ENCODE measurements at regions not wholly inside any gene's neighbourhood (a gene's known extent, or its start where the extent isn't known, plus 50 kb on each side); places are given as distances from the start of the nearest gene placed in this dataset.

DNA sequence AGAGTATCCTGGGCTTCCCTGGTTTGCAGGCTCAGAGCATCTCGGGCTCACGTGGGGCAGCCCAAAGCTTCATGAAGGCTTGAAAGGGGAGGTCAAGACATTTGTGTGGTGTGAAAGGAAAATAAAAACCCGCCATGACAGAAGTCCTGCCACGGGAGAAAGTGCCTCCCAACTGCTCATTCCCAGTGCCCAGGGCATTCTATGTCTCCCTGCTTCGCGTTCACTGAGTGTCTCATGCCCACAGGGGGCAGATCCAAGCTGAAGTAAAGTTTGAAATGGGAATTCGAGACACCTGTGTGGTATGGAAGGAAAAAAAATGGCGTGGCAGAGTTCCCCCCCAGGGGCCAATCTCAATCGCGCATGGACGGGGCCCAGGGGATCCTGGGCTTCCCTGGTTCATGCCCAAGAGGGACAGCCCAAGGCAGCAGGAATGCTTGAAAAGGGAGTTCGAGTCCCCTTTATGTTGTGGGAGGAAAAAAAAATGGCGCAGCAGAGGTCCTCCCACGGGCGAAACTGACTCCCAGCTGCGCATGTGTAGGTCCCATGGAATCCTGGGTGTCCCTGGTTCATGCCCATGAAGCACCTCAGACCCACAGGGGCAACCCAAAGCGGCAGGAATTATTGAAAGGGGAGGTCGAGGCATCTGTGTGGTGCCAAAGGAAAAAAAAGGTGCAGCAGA, 576.7 kb downstream of the ALG10 start:
- DNase-seq, result no peak
- CTCF ChIA-PET, result no interaction called here
- no peak overlapping the region for H2AFZ ChIP-seq
- H3K4me3 ChIP-seq, result no peak overlapping the region
- no peak overlapping the region for H3K4me2 ChIP-seq
- peaks cover 85% of the 10 kb centered on the region for H3K27me3 ChIP-seq (ENCODE audit: insufficient read depth, low read depth)
- no peaks in the 10 kb centered on the region for H3K36me3 ChIP-seq (ENCODE audit: low read depth)
- H3K4me1 ChIP-seq (replicated peaks; ENCODE audit: insufficient read depth), result no peaks in the 10 kb centered on the region
- no peak overlapping the region for H3K27ac ChIP-seq
- no peaks in the 10 kb centered on the region for H3K9me2 ChIP-seq (ENCODE audit: insufficient read depth)
- no peaks in the 10 kb centered on the region for H3K79me2 ChIP-seq (ENCODE audit: low read depth)
- intact Hi-C loops (cut with micrococcal nuclease; ENCODE audit: unreplicated experiment), result no loop called here
- H4K20me1 ChIP-seq (ENCODE audit: insufficient read depth), result no peaks in the 10 kb centered on the region
- no peaks in the 10 kb centered on the region for H3F3A ChIP-seq (ENCODE audit: insufficient read depth, low read depth)
- H3K9me3 ChIP-seq (ENCODE audit: insufficient read depth, low read depth), result peaks cover 3% of the 10 kb centered on the region; the same call in 1 of the 2 replicates
- no TSS peak for BruUV-seq (replicated peaks)
- POLR2A ChIA-PET (ENCODE audit: unreplicated experiment), result no interaction called here
- TF ChIP-seq, protein P1, sequence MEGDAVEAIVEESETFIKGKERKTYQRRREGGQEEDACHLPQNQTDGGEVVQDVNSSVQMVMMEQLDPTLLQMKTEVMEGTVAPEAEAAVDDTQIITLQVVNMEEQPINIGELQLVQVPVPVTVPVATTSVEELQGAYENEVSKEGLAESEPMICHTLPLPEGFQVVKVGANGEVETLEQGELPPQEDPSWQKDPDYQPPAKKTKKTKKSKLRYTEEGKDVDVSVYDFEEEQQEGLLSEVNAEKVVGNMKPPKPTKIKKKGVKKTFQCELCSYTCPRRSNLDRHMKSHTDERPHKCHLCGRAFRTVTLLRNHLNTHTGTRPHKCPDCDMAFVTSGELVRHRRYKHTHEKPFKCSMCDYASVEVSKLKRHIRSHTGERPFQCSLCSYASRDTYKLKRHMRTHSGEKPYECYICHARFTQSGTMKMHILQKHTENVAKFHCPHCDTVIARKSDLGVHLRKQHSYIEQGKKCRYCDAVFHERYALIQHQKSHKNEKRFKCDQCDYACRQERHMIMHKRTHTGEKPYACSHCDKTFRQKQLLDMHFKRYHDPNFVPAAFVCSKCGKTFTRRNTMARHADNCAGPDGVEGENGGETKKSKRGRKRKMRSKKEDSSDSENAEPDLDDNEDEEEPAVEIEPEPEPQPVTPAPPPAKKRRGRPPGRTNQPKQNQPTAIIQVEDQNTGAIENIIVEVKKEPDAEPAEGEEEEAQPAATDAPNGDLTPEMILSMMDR (conservative IDR thresholded peaks at IDR 0.05), result no peak
- TF ChIP-seq EZH2 (IDR thresholded peaks at IDR 0.05; ENCODE audit: low read depth), result no peak

DNA sequence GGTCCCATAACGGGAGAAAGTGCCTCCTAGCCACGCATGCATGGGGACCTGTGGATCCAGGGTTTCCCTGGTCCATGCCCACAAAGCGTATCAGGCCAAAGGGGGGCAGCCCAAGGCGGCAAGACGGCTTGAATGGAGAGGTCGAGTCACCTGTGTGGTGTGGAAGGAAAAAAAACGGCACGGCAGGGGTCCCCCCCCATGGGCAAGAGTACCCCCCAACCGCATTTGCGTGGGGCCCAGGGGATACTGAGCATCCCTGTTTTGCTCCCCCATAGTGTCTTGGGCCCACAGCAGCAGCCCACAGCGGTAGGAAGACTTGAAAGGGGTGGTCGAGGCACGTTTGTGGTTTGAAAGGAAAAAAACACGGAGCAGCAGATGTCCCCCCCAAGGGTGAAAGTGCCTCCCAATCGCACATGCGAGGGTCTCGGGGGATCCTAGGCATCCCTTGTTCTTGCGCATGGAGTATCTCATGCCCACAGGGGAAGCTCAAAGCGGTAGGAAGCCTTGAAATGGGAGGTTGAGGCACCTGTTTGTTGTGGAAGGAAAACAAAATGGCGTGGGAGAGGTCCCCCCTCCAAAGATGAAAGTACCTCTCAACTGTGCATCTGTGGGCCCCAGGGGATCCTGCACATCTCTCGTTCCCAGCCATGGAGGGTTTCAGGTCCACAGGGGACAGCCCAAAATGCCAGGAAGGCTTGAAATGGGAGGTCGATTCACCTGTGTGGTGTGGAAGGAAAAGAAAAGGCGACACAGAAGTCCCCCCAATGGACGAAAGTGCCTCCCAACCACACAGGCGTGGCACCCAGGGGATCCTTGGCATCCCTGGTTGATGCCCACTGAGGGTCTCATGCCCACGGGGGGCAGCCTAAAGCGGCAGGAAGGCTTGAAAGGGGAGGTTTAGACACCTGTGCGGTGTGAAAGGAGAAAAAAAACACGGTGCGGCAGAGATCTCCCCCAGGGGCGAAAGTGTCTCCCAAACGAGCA, 577.5 kb downstream of the ALG10 start:
- no TSS peak for BruUV-seq (replicated peaks)
- H2AFZ ChIP-seq, result no peak overlapping the region
- H3K9me2 ChIP-seq (ENCODE audit: insufficient read depth), result no peaks in the 10 kb centered on the region
- H3K27me3 ChIP-seq (ENCODE audit: insufficient read depth, low read depth), result peaks cover 85% of the 10 kb centered on the region
- no peaks in the 10 kb centered on the region for H3K79me2 ChIP-seq (ENCODE audit: low read depth)
- no peak for DNase-seq
- H3K36me3 ChIP-seq (ENCODE audit: low read depth), result no peaks in the 10 kb centered on the region
- H3K4me1 ChIP-seq (replicated peaks; ENCODE audit: insufficient read depth), result no peaks in the 10 kb centered on the region
- ChIA-PET CTCF (no interaction called here), POLR2A (ENCODE audit: unreplicated experiment) (no interaction called here)
- no peaks in the 10 kb centered on the region for H4K20me1 ChIP-seq (ENCODE audit: insufficient read depth)
- no peak for TF ChIP-seq EZH2 (IDR thresholded peaks at IDR 0.05; ENCODE audit: low read depth)
- TF ChIP-seq, protein P1 (conservative IDR thresholded peaks at IDR 0.05), result no peak
- no peak overlapping the region for H3K27ac ChIP-seq
- intact Hi-C loops (cut with micrococcal nuclease; ENCODE audit: unreplicated experiment), result no loop called here
- no peak overlapping the region for H3K4me3 ChIP-seq
- no peaks in the 10 kb centered on the region; the same call in 1 of the 2 replicates for H3K9me3 ChIP-seq (ENCODE audit: insufficient read depth, low read depth)
- no peaks in the 10 kb centered on the region for H3F3A ChIP-seq (ENCODE audit: insufficient read depth, low read depth)
- no peak overlapping the region; the same call in 1 of the 2 replicates for H3K4me2 ChIP-seq

DNA sequence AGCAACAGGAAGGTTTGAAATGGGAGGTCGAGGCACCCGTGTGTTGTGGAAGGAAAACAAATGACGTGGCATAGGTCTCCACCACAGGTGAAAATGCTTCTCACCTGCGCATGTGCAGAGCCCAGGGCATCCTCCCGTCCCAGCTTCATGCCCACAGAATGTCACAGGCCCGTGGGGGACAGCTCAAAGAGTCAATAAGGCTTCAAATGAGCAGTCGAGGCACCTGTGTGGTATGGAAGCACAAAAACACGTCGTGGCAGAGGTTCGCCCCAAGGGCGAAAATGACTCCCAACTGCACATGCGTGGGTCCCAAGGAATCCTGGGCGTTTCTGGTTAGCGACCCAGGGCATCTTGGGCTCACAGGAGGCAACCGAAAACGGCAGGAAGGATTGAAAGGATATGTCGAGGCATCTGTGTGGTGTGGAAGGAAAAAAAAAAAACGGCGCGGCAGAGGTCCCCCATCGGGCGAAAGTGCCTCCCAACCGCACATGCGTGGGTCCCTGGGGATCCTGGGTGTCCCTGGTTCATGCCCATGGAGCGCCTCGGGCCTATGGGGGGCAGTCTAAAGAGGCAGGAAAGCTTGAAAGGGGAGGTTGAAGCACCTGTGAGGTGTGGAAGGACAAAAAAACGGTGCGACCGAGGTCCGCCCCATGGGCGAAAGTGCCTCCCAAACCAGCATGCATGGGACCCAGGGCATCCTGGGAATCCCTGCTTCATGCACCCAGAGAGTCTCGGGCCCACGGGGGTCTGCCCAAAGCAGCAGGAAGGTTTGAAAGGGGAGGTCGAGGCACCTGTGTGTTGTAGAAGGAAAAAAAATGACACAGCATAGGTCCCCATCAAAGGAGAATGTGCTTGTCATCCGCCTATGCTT, 578.5 kb downstream of the ALG10 start:
- Histone ChIP-seq H4K20me1 (ENCODE audit: insufficient read depth) (no peaks in the 10 kb centered on the region), H3K4me2 (no peak overlapping the region), H3K4me1 (replicated peaks; ENCODE audit: insufficient read depth) (no peaks in the 10 kb centered on the region), H3K27me3 (ENCODE audit: insufficient read depth, low read depth) (peaks cover 78% of the 10 kb centered on the region), H3K9me3 (ENCODE audit: insufficient read depth, low read depth) (no peaks in the 10 kb centered on the region), H3K4me3 (no peak overlapping the region), H3K9me2 (ENCODE audit: insufficient read depth) (no peaks in the 10 kb centered on the region), H2AFZ (no peak overlapping the region), H3K79me2 (ENCODE audit: low read depth) (no peaks in the 10 kb centered on the region), H3K27ac (no peak overlapping the region), H3F3A (ENCODE audit: insufficient read depth, low read depth) (no peaks in the 10 kb centered on the region), H3K36me3 (ENCODE audit: low read depth) (no peaks in the 10 kb centered on the region)
- DNase-seq, result no peak
- intact Hi-C loops (cut with micrococcal nuclease; ENCODE audit: unreplicated experiment), result no loop called here
- no TSS peak for BruUV-seq (replicated peaks)
- ChIA-PET CTCF (no interaction called here), POLR2A (ENCODE audit: unreplicated experiment) (no interaction called here)
- TF ChIP-seq EZH2 (IDR thresholded peaks at IDR 0.05; ENCODE audit: low read depth), result no peak
- TF ChIP-seq, protein P1 (conservative IDR thresholded peaks at IDR 0.05), result no peak
